ENCODE measurements at regions not wholly inside any gene's neighbourhood (a gene's known extent, or its start where the extent isn't known, plus 50 kb on each side); places are given as distances from the start of the nearest gene placed in this dataset.
"Not testable (repeated sequence)": the region's sequence is repeated elsewhere in the genome, so short reads cannot be mapped to it uniquely, and the experiment has no call there.

DNA sequence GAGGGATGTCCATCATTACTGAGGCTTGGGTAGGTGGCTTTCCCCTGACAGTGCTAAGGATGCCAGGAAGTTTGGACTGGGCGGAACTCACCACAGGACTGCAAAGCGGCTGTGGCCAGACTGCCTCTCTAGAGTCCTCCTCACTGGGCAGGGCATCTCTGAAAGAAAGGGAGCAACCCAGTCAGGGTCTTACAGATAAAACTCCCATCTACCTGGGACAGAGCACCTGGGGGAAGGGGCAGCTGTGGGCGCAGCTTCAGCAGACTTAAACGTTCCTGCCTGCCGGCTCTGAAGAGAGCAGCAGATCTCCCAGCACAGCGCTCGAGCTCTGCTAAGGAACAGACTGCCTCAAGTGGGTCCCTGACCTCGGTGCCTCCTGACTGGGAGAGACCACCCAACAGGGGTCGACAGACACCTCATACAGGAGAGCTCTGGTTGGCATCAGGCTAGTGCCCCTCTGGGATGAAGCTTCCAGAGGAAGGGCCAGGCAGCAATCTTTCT lies 74.4 kb upstream of the DMRT1 start:
- TF ChIP-seq, protein P1, sequence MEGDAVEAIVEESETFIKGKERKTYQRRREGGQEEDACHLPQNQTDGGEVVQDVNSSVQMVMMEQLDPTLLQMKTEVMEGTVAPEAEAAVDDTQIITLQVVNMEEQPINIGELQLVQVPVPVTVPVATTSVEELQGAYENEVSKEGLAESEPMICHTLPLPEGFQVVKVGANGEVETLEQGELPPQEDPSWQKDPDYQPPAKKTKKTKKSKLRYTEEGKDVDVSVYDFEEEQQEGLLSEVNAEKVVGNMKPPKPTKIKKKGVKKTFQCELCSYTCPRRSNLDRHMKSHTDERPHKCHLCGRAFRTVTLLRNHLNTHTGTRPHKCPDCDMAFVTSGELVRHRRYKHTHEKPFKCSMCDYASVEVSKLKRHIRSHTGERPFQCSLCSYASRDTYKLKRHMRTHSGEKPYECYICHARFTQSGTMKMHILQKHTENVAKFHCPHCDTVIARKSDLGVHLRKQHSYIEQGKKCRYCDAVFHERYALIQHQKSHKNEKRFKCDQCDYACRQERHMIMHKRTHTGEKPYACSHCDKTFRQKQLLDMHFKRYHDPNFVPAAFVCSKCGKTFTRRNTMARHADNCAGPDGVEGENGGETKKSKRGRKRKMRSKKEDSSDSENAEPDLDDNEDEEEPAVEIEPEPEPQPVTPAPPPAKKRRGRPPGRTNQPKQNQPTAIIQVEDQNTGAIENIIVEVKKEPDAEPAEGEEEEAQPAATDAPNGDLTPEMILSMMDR (IDR thresholded peaks at IDR 0.05) = not testable (repeated sequence)
- not testable (repeated sequence) for TF ChIP-seq POLR2A (IDR thresholded peaks at IDR 0.05)
